GM19043 (cell line): ENCODE measurements at regions not wholly inside any gene's neighbourhood (a gene's known extent, or its start where the extent isn't known, plus 50 kb on each side); places are given as distances from the start of the nearest gene placed in this dataset.

Experiments
- ATAC-seq: cut with Tn5 transposase; IDR thresholded peaks from one replicate; pipeline ENCODE4 v1.9.1; 2021; ENCODE audit warnings: low read depth; ENCODE audit not compliant: unreplicated experiment

- ATAC-seq: peak; percentile 56
Observed at GRCh38 chr10:10589540-10590303, 427.9 kb upstream of the CELF2 start.

- no peak for ATAC-seq
Observed at GRCh38 chr10:10591715-10592341, 425.8 kb upstream of the CELF2 start.

- no peak for ATAC-seq
Observed at GRCh38 chr10:10596256-10596655, 421.4 kb upstream of the CELF2 start.

GRCh38 chr10:10598297-10598696 lies 419.4 kb upstream of the CELF2 start:
- peak; percentile 59 for ATAC-seq

- ATAC-seq: no peak
Observed at GRCh38 chr10:10600004-10600403, 417.7 kb upstream of the CELF2 start.

- ATAC-seq: no peak
Observed at GRCh38 chr10:10605551-10606081, 412.1 kb upstream of the CELF2 start.

GRCh38 chr10:10609379-10609955 lies 408.2 kb upstream of the CELF2 start:
- no peak for ATAC-seq

GRCh38 chr10:10610171-10610570 lies 407.5 kb upstream of the CELF2 start:
- no peak for ATAC-seq

GRCh38 chr10:10612151-10612550 lies 405.5 kb upstream of the CELF2 start:
- ATAC-seq: no peak

GRCh38 chr10:10613656-10614244 lies 403.9 kb upstream of the CELF2 start:
- ATAC-seq: no peak

GRCh38 chr10:10617686-10618085 lies 400.0 kb upstream of the CELF2 start:
- no peak for ATAC-seq

- no peak for ATAC-seq
Observed at GRCh38 chr10:10618139-10618538, 399.5 kb upstream of the CELF2 start.

GRCh38 chr10:10623958-10624566 lies 393.6 kb upstream of the CELF2 start:
- ATAC-seq: no peak

GRCh38 chr10:10624567-10624962 lies 393.1 kb upstream of the CELF2 start:
- no peak for ATAC-seq

GRCh38 chr10:10625491-10625890 lies 392.2 kb upstream of the CELF2 start:
- ATAC-seq: no peak

- no peak for ATAC-seq
Observed at GRCh38 chr10:10626734-10627133, 390.9 kb upstream of the CELF2 start.

- ATAC-seq: no peak
Observed at GRCh38 chr10:10627414-10627813, 390.3 kb upstream of the CELF2 start.

- no peak for ATAC-seq
Observed at GRCh38 chr10:10629512-10629911, 388.2 kb upstream of the CELF2 start.

- no peak for ATAC-seq
Observed at GRCh38 chr10:10630281-10630680, 387.4 kb upstream of the CELF2 start.

GRCh38 chr10:10630782-10631181 lies 386.9 kb upstream of the CELF2 start:
- no peak for ATAC-seq

- ATAC-seq: no peak
Observed at GRCh38 chr10:10642189-10642588, 375.5 kb upstream of the CELF2 start.
